ENCODE measurements at regions not wholly inside any gene's neighbourhood (a gene's known extent, or its start where the extent isn't known, plus 50 kb on each side); places are given as distances from the start of the nearest gene placed in this dataset.

DNA sequence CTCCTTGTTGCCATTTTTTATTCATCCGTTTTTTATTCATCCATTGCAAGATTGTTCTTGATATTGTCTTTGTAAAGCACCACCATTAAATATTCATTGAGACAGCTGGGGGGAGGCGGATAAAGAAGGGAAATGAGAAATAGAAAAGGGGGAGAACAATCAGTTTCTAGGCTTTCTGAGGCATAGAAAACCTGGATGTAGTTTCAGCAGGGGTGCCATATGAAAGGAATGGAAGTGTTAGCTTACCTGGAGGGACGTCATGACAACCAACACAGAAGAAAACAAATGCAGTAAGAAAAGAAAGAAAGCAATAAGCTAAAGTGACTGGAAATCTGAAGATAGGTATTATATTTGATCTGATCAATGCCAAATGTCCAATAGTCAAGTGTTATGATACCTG lies 276.1 kb downstream of the GASK1B start (continued):
- TF ChIP-seq, protein P1, sequence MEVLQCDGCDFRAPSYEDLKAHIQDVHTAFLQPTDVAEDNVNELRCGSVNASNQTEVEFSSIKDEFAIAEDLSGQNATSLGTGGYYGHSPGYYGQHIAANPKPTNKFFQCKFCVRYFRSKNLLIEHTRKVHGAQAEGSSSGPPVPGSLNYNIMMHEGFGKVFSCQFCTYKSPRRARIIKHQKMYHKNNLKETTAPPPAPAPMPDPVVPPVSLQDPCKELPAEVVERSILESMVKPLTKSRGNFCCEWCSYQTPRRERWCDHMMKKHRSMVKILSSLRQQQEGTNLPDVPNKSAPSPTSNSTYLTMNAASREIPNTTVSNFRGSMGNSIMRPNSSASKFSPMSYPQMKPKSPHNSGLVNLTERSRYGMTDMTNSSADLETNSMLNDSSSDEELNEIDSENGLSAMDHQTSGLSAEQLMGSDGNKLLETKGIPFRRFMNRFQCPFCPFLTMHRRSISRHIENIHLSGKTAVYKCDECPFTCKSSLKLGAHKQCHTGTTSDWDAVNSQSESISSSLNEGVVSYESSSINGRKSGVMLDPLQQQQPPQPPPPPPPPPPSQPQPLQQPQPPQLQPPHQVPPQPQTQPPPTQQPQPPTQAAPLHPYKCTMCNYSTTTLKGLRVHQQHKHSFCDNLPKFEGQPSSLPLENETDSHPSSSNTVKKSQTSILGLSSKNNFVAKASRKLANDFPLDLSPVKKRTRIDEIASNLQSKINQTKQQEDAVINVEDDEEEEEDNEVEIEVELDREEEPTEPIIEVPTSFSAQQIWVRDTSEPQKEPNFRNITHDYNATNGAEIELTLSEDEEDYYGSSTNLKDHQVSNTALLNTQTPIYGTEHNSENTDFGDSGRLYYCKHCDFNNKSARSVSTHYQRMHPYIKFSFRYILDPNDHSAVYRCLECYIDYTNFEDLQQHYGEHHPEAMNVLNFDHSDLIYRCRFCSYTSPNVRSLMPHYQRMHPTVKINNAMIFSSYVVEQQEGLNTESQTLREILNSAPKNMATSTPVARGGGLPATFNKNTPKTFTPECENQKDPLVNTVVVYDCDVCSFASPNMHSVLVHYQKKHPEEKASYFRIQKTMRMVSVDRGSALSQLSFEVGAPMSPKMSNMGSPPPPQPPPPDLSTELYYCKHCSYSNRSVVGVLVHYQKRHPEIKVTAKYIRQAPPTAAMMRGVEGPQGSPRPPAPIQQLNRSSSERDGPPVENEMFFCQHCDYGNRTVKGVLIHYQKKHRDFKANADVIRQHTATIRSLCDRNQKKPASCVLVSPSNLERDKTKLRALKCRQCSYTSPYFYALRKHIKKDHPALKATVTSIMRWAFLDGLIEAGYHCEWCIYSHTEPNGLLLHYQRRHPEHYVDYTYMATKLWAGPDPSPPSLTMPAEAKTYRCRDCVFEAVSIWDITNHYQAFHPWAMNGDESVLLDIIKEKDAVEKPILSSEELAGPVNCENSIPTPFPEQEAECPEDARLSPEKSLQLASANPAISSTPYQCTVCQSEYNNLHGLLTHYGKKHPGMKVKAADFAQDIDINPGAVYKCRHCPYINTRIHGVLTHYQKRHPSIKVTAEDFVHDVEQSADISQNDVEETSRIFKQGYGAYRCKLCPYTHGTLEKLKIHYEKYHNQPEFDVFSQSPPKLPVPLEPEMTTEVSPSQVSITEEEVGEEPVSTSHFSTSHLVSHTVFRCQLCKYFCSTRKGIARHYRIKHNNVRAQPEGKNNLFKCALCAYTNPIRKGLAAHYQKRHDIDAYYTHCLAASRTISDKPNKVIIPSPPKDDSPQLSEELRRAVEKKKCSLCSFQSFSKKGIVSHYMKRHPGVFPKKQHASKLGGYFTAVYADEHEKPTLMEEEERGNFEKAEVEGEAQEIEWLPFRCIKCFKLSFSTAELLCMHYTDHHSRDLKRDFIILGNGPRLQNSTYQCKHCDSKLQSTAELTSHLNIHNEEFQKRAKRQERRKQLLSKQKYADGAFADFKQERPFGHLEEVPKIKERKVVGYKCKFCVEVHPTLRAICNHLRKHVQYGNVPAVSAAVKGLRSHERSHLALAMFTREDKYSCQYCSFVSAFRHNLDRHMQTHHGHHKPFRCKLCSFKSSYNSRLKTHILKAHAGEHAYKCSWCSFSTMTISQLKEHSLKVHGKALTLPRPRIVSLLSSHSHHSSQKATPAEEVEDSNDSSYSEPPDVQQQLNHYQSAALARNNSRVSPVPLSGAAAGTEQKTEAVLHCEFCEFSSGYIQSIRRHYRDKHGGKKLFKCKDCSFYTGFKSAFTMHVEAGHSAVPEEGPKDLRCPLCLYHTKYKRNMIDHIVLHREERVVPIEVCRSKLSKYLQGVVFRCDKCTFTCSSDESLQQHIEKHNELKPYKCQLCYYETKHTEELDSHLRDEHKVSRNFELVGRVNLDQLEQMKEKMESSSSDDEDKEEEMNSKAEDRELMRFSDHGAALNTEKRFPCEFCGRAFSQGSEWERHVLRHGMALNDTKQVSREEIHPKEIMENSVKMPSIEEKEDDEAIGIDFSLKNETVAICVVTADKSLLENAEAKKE (CRISPR knock-in tag; IDR thresholded peaks at IDR 0.05) = no peak
- TF ChIP-seq EZH2 (IDR thresholded peaks at IDR 0.05; ENCODE audit: low read depth, unreplicated experiment) = no peak
- no peak for TF ChIP-seq POLR2AphosphoS5 (IDR thresholded peaks at IDR 0.05; ENCODE audit: low read depth)
- TF ChIP-seq STAT1 (IDR thresholded peaks at IDR 0.05; ENCODE audit: unreplicated experiment) = no peak

GRCh38 chr4:157895205-157895604 lies 277.6 kb downstream of the GASK1B start:
- DNase-seq (ENCODE audit: low spot score) (peak; percentile 35), ATAC-seq (peak; percentile 65)
- no peak overlapping the region for H3K4me3 ChIP-seq
- Mint-ChIP-seq H3K4me1 (peaks cover 34% of the 10 kb centered on the region), H3K9me3 (no peaks in the 10 kb centered on the region), H3K27ac (no peak overlapping the region), H3K27me3 (ENCODE audit: insufficient read depth, low read depth, poor library complexity) (peaks cover 2% of the 10 kb centered on the region), H3K36me3 (ENCODE audit: low read depth) (no peaks in the 10 kb centered on the region), H3K4me3 (no peak overlapping the region)
- no peaks in the 10 kb centered on the region for H4K20me1 ChIP-seq (replicated peaks; ENCODE audit: insufficient read depth)
- no peaks in the 10 kb centered on the region for H3K79me2 ChIP-seq (replicated peaks; ENCODE audit: insufficient read depth)
- H3K27me3 ChIP-seq (ENCODE audit: insufficient read depth) = no peaks in the 10 kb centered on the region
- no peak overlapping the region for H3K4me2 ChIP-seq
- H3F3A ChIP-seq (replicated peaks; ENCODE audit: low read depth) = no peaks in the 10 kb centered on the region
- peak overlapping the region; percentile 54 for H2AFZ ChIP-seq
- H3K36me3 ChIP-seq (ENCODE audit: insufficient read depth) = no peaks in the 10 kb centered on the region
- no peak overlapping the region for H3K27ac ChIP-seq (ENCODE audit: low read depth)
- no peaks in the 10 kb centered on the region for H3K9me2 ChIP-seq (ENCODE audit: insufficient read depth)
- peaks cover 24% of the 10 kb centered on the region for H3K4me1 ChIP-seq (ENCODE audit: insufficient read depth)
- TF ChIP-seq CREB1 (CRISPR knock-in tag; IDR thresholded peaks at IDR 0.05; ENCODE audit: low read depth) (no peak), STAT1 (IDR thresholded peaks at IDR 0.05; ENCODE audit: unreplicated experiment) (no peak), JUNB (IDR thresholded peaks at IDR 0.05; ENCODE audit: unreplicated experiment) (no peak)
- TF ChIP-seq, protein P1 (CRISPR knock-in tag; IDR thresholded peaks at IDR 0.05) = no peak
